SK-N-SH (cell line): ENCODE measurements at regions not wholly inside any gene's neighbourhood (a gene's known extent, or its start where the extent isn't known, plus 50 kb on each side); places are given as distances from the start of the nearest gene placed in this dataset.

ENCODE experiments used
- CTCF ChIP-seq: fragments of 200-600 bp; sonication (generic); IDR thresholded peaks from 2 replicates; pipeline ENCODE4 v1.6.1; 2017; ENCODE audit warnings: antibody characterized with exemption, mild to moderate bottlenecking, moderate library complexity
- EP300 ChIP-seq, 2 experiments: IDR thresholded peaks; 2 replicates each; pipeline versions ENCODE4 v1.4.0 to v1.6.1; 2012; ENCODE audit warnings: borderline replicate concordance in 1 of 2, low read depth in 1 of 2, low read length in 1 of 2
- EZH2phosphoT487 ChIP-seq: fragments of 200-600 bp; sonication (generic); IDR thresholded peaks from 2 replicates; pipeline ENCODE4 v1.6.1; 2017; ENCODE audit warnings: low read depth, mixed run types, mild to moderate bottlenecking, antibody characterized with exemption, moderate library complexity, borderline replicate concordance
- NRF1 ChIP-seq: IDR thresholded peaks from 2 replicates; pipeline ENCODE4 v1.6.1; 2012; ENCODE audit warnings: low read depth, mild to moderate bottlenecking, low read length
- PBX3 ChIP-seq: IDR thresholded peaks from 2 replicates; pipeline ENCODE4; 2012
- RAD21 ChIP-seq: IDR thresholded peaks from 2 replicates; pipeline ENCODE4 v1.6.1; 2012; ENCODE audit warnings: mild to moderate bottlenecking, low read length
- RXRA ChIP-seq: IDR thresholded peaks from 2 replicates; pipeline ENCODE4 v1.4.0; 2012; ENCODE audit warnings: low read depth, mild to moderate bottlenecking, borderline replicate concordance
- ZBTB33 ChIP-seq: IDR thresholded peaks from 2 replicates; pipeline ENCODE4 v1.4.0; 2012; ENCODE audit warnings: low read depth, borderline replicate concordance

- TF ChIP-seq RXRA = peak; percentile 40; the same call in 1 of the 2 replicates
- TF ChIP-seq CTCF = no peak
- peak in 1 of 2 experiments; percentile 89; a peak in 2 of 4 replicates for TF ChIP-seq EP300 (IDR thresholded peaks at IDR 0.05; ENCODE audit: borderline replicate concordance in 1 of 2, low read depth in 1 of 2, low read length in 1 of 2)
- TF ChIP-seq NRF1 = no peak
- no peak for TF ChIP-seq ZBTB33
- TF ChIP-seq RAD21 = no peak
- peak; percentile 55; the same call in 1 of the 2 replicates for TF ChIP-seq PBX3
- no peak for TF ChIP-seq EZH2phosphoT487
Observed at GRCh38 chr18:70991577-70991976, 702.7 kb downstream of the SOCS6 start.
